H1 (cell line): ENCODE measurements at regions not wholly inside any gene's neighbourhood (a gene's known extent, or its start where the extent isn't known, plus 50 kb on each side); places are given as distances from the start of the nearest gene placed in this dataset.

Experiments
- CTCF ChIA-PET: fragments of 300-600 bp; sonication (Branson Sonifier 250); formaldehyde crosslinking; loops from one replicate; lab custom pipeline; 2021; ENCODE audit not compliant: partially characterized antibody; lab: Charles Lee
- POLR2A ChIA-PET: fragments of 300-600 bp; sonication (Branson Sonifier 250); formaldehyde crosslinking; loops from one replicate; lab custom pipeline; 2021; ENCODE audit warnings: inconsistent platforms; ENCODE audit not compliant: partially characterized antibody; lab: Charles Lee
- DNase-seq, 2 experiments: peaks; one replicate each; pipeline versions ENCODE4 v3.0.0 to v3.0.0-alpha.2; 2010 to 2022; ENCODE audit warnings: low spot score in 2 of 2, low read depth in 1 of 2, mixed read lengths in 1 of 2
- FAIRE-seq: peaks from 2 replicates; lab custom pipeline; 2011; peaks lifted over from hg19 to GRCh38; lab: Jason Lieb, UNC
- H2AFZ ChIP-seq: 2 replicates; pipeline ENCODE4 v1.8.1; 2012; ENCODE audit warnings: low read length, inconsistent platforms
- H2AK5ac ChIP-seq: 2 replicates; pipeline ENCODE4 v1.6.1; 2013; ENCODE audit warnings: low read depth, low read length
- H2BK120ac ChIP-seq: replicated peaks from 2 replicates; pipeline ENCODE3; 2013; ENCODE audit warnings: low read depth, low read length, inconsistent platforms
- H2BK12ac ChIP-seq: 2 replicates; pipeline ENCODE4 v1.6.1; 2013; ENCODE audit warnings: low read depth, low read length
- H2BK15ac ChIP-seq: 2 replicates; pipeline ENCODE4 v1.6.1; 2013; ENCODE audit warnings: low read length
- H2BK20ac ChIP-seq: 2 replicates; pipeline ENCODE4 v1.6.1; 2013; ENCODE audit warnings: low read length
- H2BK5ac ChIP-seq: 2 replicates; pipeline ENCODE4 v1.6.1; 2013; ENCODE audit warnings: low read depth, low read length
- H3K14ac ChIP-seq: 2 replicates; pipeline ENCODE4 v1.6.1; 2013; ENCODE audit warnings: inconsistent platforms; ENCODE audit not compliant: insufficient read length
- H3K18ac ChIP-seq: 2 replicates; pipeline ENCODE4 v1.6.1; 2013; ENCODE audit warnings: low read length; ENCODE audit errors: extremely low read depth
- H3K23ac ChIP-seq: 2 replicates; pipeline ENCODE4 v1.6.1; 2013; ENCODE audit warnings: inconsistent platforms; ENCODE audit not compliant: insufficient read length
- H3K23me2 ChIP-seq: 2 replicates; pipeline ENCODE4 v1.6.1; 2013; ENCODE audit warnings: low read depth, low read length
- H3K27ac ChIP-seq: 2 replicates; pipeline ENCODE4 v1.6.1; 2011; ENCODE audit warnings: low read depth, low read length, inconsistent platforms
- H3K27me3 ChIP-seq, 4 experiments: replicated peaks in 1 of 4; 1 replicate in 1 of 4; 2 replicates in 3 of 4; pipeline versions ENCODE4 v1.6.1 to v1.8.1; 2011 to 2013; ENCODE audit warnings: low read length in 3 of 4, mild to moderate bottlenecking in 3 of 4, inconsistent platforms in 2 of 4, mixed read lengths in 2 of 4, moderate library complexity in 1 of 4; ENCODE audit not compliant: control insufficient read depth in 3 of 4, insufficient read depth in 3 of 4; ENCODE audit errors: extremely low read depth in 1 of 4
- H3K36me3 ChIP-seq, 4 experiments: 2 replicates each; pipeline versions ENCODE4 v1.6.1 to v1.8.1; 2011 to 2013; ENCODE audit warnings: mild to moderate bottlenecking in 4 of 4, low read length in 3 of 4, moderate library complexity in 2 of 4, control low read depth in 1 of 4, inconsistent platforms in 1 of 4; ENCODE audit not compliant: insufficient read depth in 4 of 4, control insufficient read depth in 2 of 4
- H3K4ac ChIP-seq: replicated peaks from 2 replicates; pipeline ENCODE3; 2013; ENCODE audit warnings: low read length, low read depth, mixed read lengths, inconsistent platforms; ENCODE audit not compliant: insufficient read length
- H3K4me1 ChIP-seq, 4 experiments: replicated peaks in 1 of 4; 1 replicate in 1 of 4; 2 replicates in 3 of 4; pipeline versions ENCODE4 v1.6.1 to v1.8.1; 2011 to 2013; ENCODE audit warnings: low read length in 3 of 4, inconsistent platforms in 2 of 4, mixed read lengths in 1 of 4; ENCODE audit not compliant: insufficient read depth in 4 of 4, control insufficient read depth in 3 of 4
- H3K4me2 ChIP-seq, 2 experiments: 2 replicates each; pipeline versions ENCODE4 v1.6.1 to v1.8.1; 2011 to 2013; ENCODE audit warnings: low read depth in 2 of 2, low read length in 2 of 2, control low read depth in 1 of 2, inconsistent platforms in 1 of 2, mild to moderate bottlenecking in 1 of 2; ENCODE audit not compliant: insufficient read depth in 1 of 2
- H3K4me3 ChIP-seq, 4 experiments: fragments of 200-600, 300-600 bp in 1 of 4; sonication (generic), shearing (Covaris generic), sonication (Bioruptor Twin) in 1 of 4; 2 replicates each; pipeline versions ENCODE4 v1.5.1 to v1.8.1; 2011 to 2016; ENCODE audit warnings: low read length in 4 of 4, low read depth in 3 of 4, control low read depth in 2 of 4, inconsistent platforms in 2 of 4, mild to moderate bottlenecking in 2 of 4, mixed read lengths in 1 of 4, moderate library complexity in 1 of 4; ENCODE audit not compliant: insufficient read depth in 2 of 4; ENCODE audit errors: extremely low read depth in 1 of 4
- H3K56ac ChIP-seq: replicated peaks from 2 replicates; pipeline ENCODE3; 2013; ENCODE audit warnings: low read depth, mild to moderate bottlenecking, mixed read lengths, low read length, inconsistent platforms; ENCODE audit not compliant: insufficient read length
- H3K79me1 ChIP-seq: 2 replicates; pipeline ENCODE4 v1.6.1; 2013; ENCODE audit warnings: low read depth, low read length, control low read depth
- H3K79me2 ChIP-seq, 2 experiments: 2 replicates each; pipeline versions ENCODE4 v1.6.1 to v1.8.1; 2012 to 2013; ENCODE audit warnings: low read length in 2 of 2, mild to moderate bottlenecking in 2 of 2, inconsistent platforms in 1 of 2; ENCODE audit not compliant: insufficient read depth in 2 of 2, control insufficient read depth in 1 of 2
- H3K9ac ChIP-seq, 4 experiments: replicated peaks in 1 of 4; 1 replicate in 1 of 4; 2 replicates in 3 of 4; pipeline versions ENCODE4 v1.6.1 to v1.8.1; 2011 to 2013; ENCODE audit warnings: low read depth in 3 of 4, low read length in 3 of 4, control low read depth in 2 of 4, mild to moderate bottlenecking in 2 of 4, moderate library complexity in 2 of 4, inconsistent platforms in 1 of 4; ENCODE audit errors: extremely low read depth in 1 of 4
- H3K9me3 ChIP-seq, 2 experiments: 2 replicates each; pipeline versions ENCODE4 v1.6.1 to v1.8.1; 2012 to 2013; ENCODE audit warnings: mild to moderate bottlenecking in 2 of 2, moderate library complexity in 2 of 2, control low read depth in 1 of 2, inconsistent platforms in 1 of 2, low read depth in 1 of 2, low read length in 1 of 2, mixed read lengths in 1 of 2; ENCODE audit not compliant: insufficient read depth in 2 of 2
- H4K20me1 ChIP-seq, 2 experiments: replicated peaks in 1 of 2; 2 replicates each; pipeline versions ENCODE3 to v1.8.1; 2011 to 2013; ENCODE audit warnings: inconsistent platforms in 2 of 2, low read length in 2 of 2, mild to moderate bottlenecking in 1 of 2; ENCODE audit not compliant: insufficient read depth in 2 of 2, control insufficient read depth in 1 of 2
- H4K5ac ChIP-seq: 2 replicates; pipeline ENCODE4 v1.6.1; 2013; ENCODE audit warnings: low read length, low read depth, mixed read lengths, inconsistent platforms; ENCODE audit not compliant: insufficient read length
- H4K8ac ChIP-seq: 2 replicates; pipeline ENCODE4 v1.8.0; 2013; ENCODE audit warnings: mild to moderate bottlenecking, moderate library complexity, low read length, inconsistent platforms; ENCODE audit not compliant: insufficient read depth; ENCODE audit errors: extremely low read depth
- H4K91ac ChIP-seq: replicated peaks from 2 replicates; pipeline ENCODE3; 2013; ENCODE audit warnings: low read length, mixed read lengths, inconsistent platforms; ENCODE audit not compliant: insufficient read length
- ASH2L ChIP-seq: fragments of 200-600, 300-600 bp; sonication (generic); IDR thresholded peaks from one replicate; pipeline ENCODE4 v1.7.1; 2017; ENCODE audit warnings: low read length
- CREB1 ChIP-seq: IDR thresholded peaks from 2 replicates; pipeline ENCODE4 v1.6.1; 2012; ENCODE audit warnings: inconsistent platforms
- EP300 ChIP-seq, 2 experiments: IDR thresholded peaks; 1 replicate in 1 of 2; 2 replicates in 1 of 2; pipeline ENCODE4 v1.6.1; 2011 to 2012; ENCODE audit warnings: low read depth in 2 of 2, low read length in 2 of 2, mild to moderate bottlenecking in 2 of 2, borderline replicate concordance in 1 of 2, inconsistent platforms in 1 of 2, moderate library complexity in 1 of 2
- HDAC2 ChIP-seq, 2 experiments: fragments of 300-600 bp in 1 of 2; sonication (generic) in 1 of 2; IDR thresholded peaks; 2 replicates each; pipeline ENCODE4 v1.6.1; 2011 to 2012; ENCODE audit warnings: low read depth in 2 of 2, low read length in 2 of 2, mild to moderate bottlenecking in 2 of 2, moderate library complexity in 2 of 2, borderline replicate concordance in 1 of 2, inconsistent platforms in 1 of 2
- JUN ChIP-seq: IDR thresholded peaks from 2 replicates; pipeline ENCODE4 v1.6.1; 2011; ENCODE audit warnings: low read depth, mild to moderate bottlenecking, improper control_type of control experiment, low read length
- RFX5 ChIP-seq: IDR thresholded peaks from 2 replicates; pipeline ENCODE4 v1.6.1; 2011; ENCODE audit warnings: low read depth, low read length, improper control_type of control experiment, borderline replicate concordance
- SIN3A ChIP-seq, 2 experiments: IDR thresholded peaks in 1 of 2; conservative IDR thresholded peaks in 1 of 2; 2 replicates each; pipeline ENCODE4 v1.6.1; 2011 to 2012; ENCODE audit warnings: low read length in 2 of 2, improper control_type of control experiment in 1 of 2, low read depth in 1 of 2, mild to moderate bottlenecking in 1 of 2
- SIRT6 ChIP-seq: IDR thresholded peaks from one replicate; pipeline ENCODE4 v1.7.1; 2012; ENCODE audit warnings: low read length, inconsistent platforms
- SP2 ChIP-seq: IDR thresholded peaks from 2 replicates; pipeline ENCODE4 v1.6.1; 2012; ENCODE audit warnings: mild to moderate bottlenecking, low read length, inconsistent platforms
- SUZ12 ChIP-seq: fragments of 200-600 bp; sonication (generic); IDR thresholded peaks from 2 replicates; pipeline ENCODE4 v1.6.1; 2012; ENCODE audit warnings: mild to moderate bottlenecking, inconsistent platforms, low read length, moderate library complexity, mixed read lengths
- YY1 ChIP-seq: IDR thresholded peaks from 2 replicates; pipeline ENCODE4 v1.6.1; 2011; ENCODE audit warnings: low read depth, mild to moderate bottlenecking, low read length
- WGBS, 2 experiments: shearing (Covaris generic) in 1 of 2; methylation state at CpG; one replicate each; pipeline versions ENCODE4 v1.1.6 to v1.1.7; 2013 to 2015; ENCODE audit warnings: low lambda C conversion rate in 2 of 2, mixed read lengths in 2 of 2, inconsistent platforms in 1 of 2, low coverage in 1 of 2, missing lambda C conversion rate in 1 of 2; ENCODE audit not compliant: insufficient replicate concordance in 2 of 2, insufficient coverage in 1 of 2, insufficient read length in 1 of 2; ENCODE audit errors: extremely low coverage in 1 of 2, missing lambda C conversion rate in 1 of 2; 5-methylcytosine and 5-hydroxymethylcytosine counted together
- TF ChIP-seq, protein P1 (sequence below): IDR thresholded peaks from 2 replicates; pipeline ENCODE4 v1.6.1; 2011; ENCODE audit warnings: low read length, improper control_type of control experiment
- TF ChIP-seq, protein P2 (sequence below): IDR thresholded peaks from 2 replicates; pipeline ENCODE4 v1.6.1; 2011; ENCODE audit warnings: low read depth, mild to moderate bottlenecking, low read length; ENCODE audit not compliant: insufficient read depth

DNA sequence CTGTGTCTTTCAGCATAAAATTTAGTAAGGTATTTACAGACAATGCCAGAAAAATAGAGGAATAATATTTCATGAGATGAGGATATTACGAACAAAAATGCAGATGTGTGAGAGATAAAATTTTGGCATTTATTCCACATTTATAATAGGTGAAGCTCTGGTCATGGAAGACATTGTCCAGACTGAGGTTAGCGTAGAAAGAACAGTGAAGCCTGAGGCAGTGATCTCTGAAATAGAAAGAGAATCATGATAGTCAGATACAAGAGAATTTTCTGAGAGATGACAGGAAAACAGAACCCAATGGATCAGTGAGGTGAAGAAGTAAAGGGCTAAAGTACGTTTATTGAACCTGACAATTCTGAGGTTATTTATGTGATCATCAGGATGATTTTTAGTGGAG is 1155.9 kb upstream of the GJE1 start:
- H2BK20ac ChIP-seq = no peak overlapping the region
- no peak for FAIRE-seq
- no peak overlapping the region for H2BK15ac ChIP-seq
- no peak overlapping the region for H3K9ac ChIP-seq
- H3K4me3 ChIP-seq = no peak overlapping the region
- H4K5ac ChIP-seq = no peak overlapping the region
- no peak overlapping the region for H4K8ac ChIP-seq
- H4K91ac ChIP-seq = no peak overlapping the region
- no peak for DNase-seq
- H3K27me3 ChIP-seq = no peaks in the 10 kb centered on the region
- no peak overlapping the region for H2BK120ac ChIP-seq
- H3K79me1 ChIP-seq = no peaks in the 10 kb centered on the region
- H2AK5ac ChIP-seq = no peak overlapping the region
- ChIA-PET CTCF (no interaction called here), POLR2A (no interaction called here)
- no peak overlapping the region for H3K4ac ChIP-seq
- H2BK5ac ChIP-seq = no peak overlapping the region
- no peaks in the 10 kb centered on the region for H3K9me3 ChIP-seq
- H3K56ac ChIP-seq = no peak overlapping the region
- no peak overlapping the region for H3K27ac ChIP-seq
- no peaks in the 10 kb centered on the region for H3K36me3 ChIP-seq
- H3K23ac ChIP-seq = no peak overlapping the region
- H3K23me2 ChIP-seq = no peaks in the 10 kb centered on the region
- H3K14ac ChIP-seq = no peak overlapping the region
- no peak overlapping the region for H2BK12ac ChIP-seq
- no peaks in the 10 kb centered on the region for H4K20me1 ChIP-seq
- no peak overlapping the region for H2AFZ ChIP-seq
- H3K18ac ChIP-seq = no peak overlapping the region
- H3K79me2 ChIP-seq = no peaks in the 10 kb centered on the region
- no peak overlapping the region for H3K4me2 ChIP-seq
- WGBS, 2 experiments = 87% methylated on average over 3 of the region's 3 CpGs; no CpG with 5 or more reads in 1 of the 2 experiments
- H3K4me1 ChIP-seq = no peaks in the 10 kb centered on the region
- no peak for TF ChIP-seq RFX5
- TF ChIP-seq ASH2L = no peak
- TF ChIP-seq, protein P1, sequence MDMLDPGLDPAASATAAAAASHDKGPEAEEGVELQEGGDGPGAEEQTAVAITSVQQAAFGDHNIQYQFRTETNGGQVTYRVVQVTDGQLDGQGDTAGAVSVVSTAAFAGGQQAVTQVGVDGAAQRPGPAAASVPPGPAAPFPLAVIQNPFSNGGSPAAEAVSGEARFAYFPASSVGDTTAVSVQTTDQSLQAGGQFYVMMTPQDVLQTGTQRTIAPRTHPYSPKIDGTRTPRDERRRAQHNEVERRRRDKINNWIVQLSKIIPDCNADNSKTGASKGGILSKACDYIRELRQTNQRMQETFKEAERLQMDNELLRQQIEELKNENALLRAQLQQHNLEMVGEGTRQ = no peak
- no peak for TF ChIP-seq HDAC2 (IDR thresholded peaks at IDR 0.05; ENCODE audit: borderline replicate concordance in 1 of 2, low read depth in 2 of 2, low read length in 2 of 2)
- TF ChIP-seq SP2 = no peak
- no peak for TF ChIP-seq SUZ12
- TF ChIP-seq EP300 (IDR thresholded peaks at IDR 0.05; ENCODE audit: borderline replicate concordance in 1 of 2, low read depth in 2 of 2, low read length in 2 of 2) = no peak
- TF ChIP-seq SIRT6 = no peak
- no peak for TF ChIP-seq YY1
- TF ChIP-seq JUN = no peak
- TF ChIP-seq CREB1 = no peak
- TF ChIP-seq, protein P2, sequence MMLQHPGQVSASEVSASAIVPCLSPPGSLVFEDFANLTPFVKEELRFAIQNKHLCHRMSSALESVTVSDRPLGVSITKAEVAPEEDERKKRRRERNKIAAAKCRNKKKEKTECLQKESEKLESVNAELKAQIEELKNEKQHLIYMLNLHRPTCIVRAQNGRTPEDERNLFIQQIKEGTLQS = no peak
- no peak for TF ChIP-seq SIN3A (conservative IDR thresholded peaks at IDR 0.05 in 1 of 2, IDR thresholded peaks at IDR 0.05 in 1 of 2; ENCODE audit: low read depth in 1 of 2, low read length in 2 of 2)
